IMR-90 (cell line): ENCODE measurements at regions not wholly inside any gene's neighbourhood (a gene's known extent, or its start where the extent isn't known, plus 50 kb on each side); places are given as distances from the start of the nearest gene placed in this dataset.

ENCODE experiments used
- ATAC-seq: fragments of 200-7000 bp; cut with Tn5 transposase; 2 replicates; pipeline ENCODE4 v1.9.1; 2020; ENCODE audit warnings: low read depth, mild to moderate bottlenecking, moderate library complexity
- BruUV-seq: library from RNA; stranded (reverse); fragments of 400-500 nt; replicated peaks from 2 replicates; lab custom pipeline; 2021; lab: Mats Ljungman, UMichigan
- CTCF ChIA-PET: fragments of 300-600 bp; formaldehyde crosslinking; extraction: SDS; loops from one replicate; lab custom pipeline; 2021; ENCODE audit warnings: antibody characterized with exemption; lab: Yijun Ruan, JAX
- POLR2A ChIA-PET: fragments of 300-600 bp; sonication (Branson Sonifier 250); formaldehyde crosslinking; loops from one replicate; lab custom pipeline; 2022; ENCODE audit warnings: antibody characterized with exemption; ENCODE audit not compliant: unreplicated experiment; lab: Charles Lee
- DNase-seq: peaks from one replicate; pipeline ENCODE4 v3.0.0; 2013
- H2AFZ ChIP-seq: replicated peaks from 2 replicates; pipeline ENCODE3; 2013; ENCODE audit warnings: low read length, mild to moderate bottlenecking; ENCODE audit not compliant: poor library complexity
- H2AK5ac ChIP-seq: 2 replicates; pipeline ENCODE4 v1.6.1; 2013; ENCODE audit warnings: low read depth, low read length, inconsistent platforms
- H2AK9ac ChIP-seq: replicated peaks from 2 replicates; pipeline ENCODE3; 2013; ENCODE audit warnings: mild to moderate bottlenecking, low read depth, low read length, moderate library complexity; ENCODE audit not compliant: poor library complexity
- H2BK120ac ChIP-seq: 2 replicates; pipeline ENCODE4 v1.6.1; 2013; ENCODE audit warnings: low read depth, low read length, inconsistent platforms
- H2BK15ac ChIP-seq: 3 replicates; pipeline ENCODE4 v1.6.1; 2013; ENCODE audit warnings: low read depth, low read length, inconsistent platforms
- H2BK20ac ChIP-seq: 2 replicates; pipeline ENCODE4 v1.6.1; 2013; ENCODE audit warnings: low read depth, mild to moderate bottlenecking, inconsistent platforms, low read length, moderate library complexity
- H2BK5ac ChIP-seq: 2 replicates; pipeline ENCODE4 v1.6.1; 2013; ENCODE audit warnings: mild to moderate bottlenecking, low read depth, low read length, inconsistent platforms; ENCODE audit not compliant: poor library complexity, severe bottlenecking
- H3K14ac ChIP-seq: replicated peaks from 2 replicates; pipeline ENCODE4 v1.6.1; 2013; ENCODE audit warnings: low read depth, low read length, inconsistent platforms
- H3K18ac ChIP-seq: 2 replicates; pipeline ENCODE4 v1.6.1; 2013; ENCODE audit warnings: low read depth, low read length, control low read depth
- H3K23ac ChIP-seq: 2 replicates; pipeline ENCODE4 v1.6.1; 2013; ENCODE audit warnings: low read depth, low read length, inconsistent platforms
- H3K27ac ChIP-seq: 2 replicates; pipeline ENCODE4 v1.5.1; 2013; ENCODE audit warnings: mild to moderate bottlenecking, control low read depth, low read length; ENCODE audit not compliant: insufficient read depth
- H3K27me3 ChIP-seq: 2 replicates; pipeline ENCODE4 v1.6.1; 2013; ENCODE audit warnings: low read length; ENCODE audit not compliant: control insufficient read depth, insufficient read depth
- H3K36me3 ChIP-seq: 2 replicates; pipeline ENCODE4 v1.6.1; 2013; ENCODE audit warnings: low read length, mixed read lengths; ENCODE audit not compliant: control insufficient read depth, insufficient read depth
- H3K4ac ChIP-seq: 2 replicates; pipeline ENCODE4 v1.6.1; 2013; ENCODE audit warnings: low read depth, low read length, inconsistent platforms
- H3K4me1 ChIP-seq: 2 replicates; pipeline ENCODE4 v1.6.1; 2013; ENCODE audit warnings: low read length, mixed read lengths; ENCODE audit not compliant: control insufficient read depth, insufficient read depth
- H3K4me2 ChIP-seq: 2 replicates; pipeline ENCODE4 v1.6.1; 2013; ENCODE audit warnings: low read depth, mild to moderate bottlenecking, control low read depth, low read length, moderate library complexity
- H3K4me3 ChIP-seq: 2 replicates; pipeline ENCODE4 v1.5.1; 2013; ENCODE audit warnings: low read depth, mild to moderate bottlenecking, control low read depth, low read length, moderate library complexity; ENCODE audit not compliant: insufficient read depth
- H3K56ac ChIP-seq: 2 replicates; pipeline ENCODE4 v1.6.1; 2013; ENCODE audit warnings: low read length, inconsistent platforms; ENCODE audit not compliant: insufficient read depth; ENCODE audit errors: extremely low read depth
- H3K79me1 ChIP-seq, 2 experiments: 2 replicates each; pipeline ENCODE4 v1.6.1; 2013; ENCODE audit warnings: low read length in 2 of 2, inconsistent platforms in 1 of 2, low read depth in 1 of 2
- H3K9ac ChIP-seq: 2 replicates; pipeline ENCODE4 v1.6.1; 2013; ENCODE audit warnings: low read depth, low read length, control low read depth
- H3K9me1 ChIP-seq: 2 replicates; pipeline ENCODE4 v1.6.1; 2013; ENCODE audit warnings: low read length, inconsistent platforms; ENCODE audit not compliant: insufficient read depth
- H3K9me3 ChIP-seq: 2 replicates; pipeline ENCODE4 v1.6.1; 2013; ENCODE audit warnings: low read length; ENCODE audit not compliant: control insufficient read depth, insufficient read depth
- H4K20me1 ChIP-seq: 2 replicates; pipeline ENCODE4 v1.6.1; 2013; ENCODE audit warnings: low read length, inconsistent platforms; ENCODE audit not compliant: insufficient read depth
- H4K5ac ChIP-seq: 2 replicates; pipeline ENCODE4 v1.6.1; 2013; ENCODE audit warnings: mild to moderate bottlenecking, low read depth, low read length, control low read depth
- H4K8ac ChIP-seq, 2 experiments: 2 replicates each; pipeline ENCODE4 v1.6.1; 2013; ENCODE audit warnings: low read depth in 2 of 2, low read length in 2 of 2, control low read depth in 1 of 2, inconsistent platforms in 1 of 2
- H4K91ac ChIP-seq: 2 replicates; pipeline ENCODE4 v1.6.1; 2013; ENCODE audit warnings: low read depth, low read length, inconsistent platforms; ENCODE audit not compliant: insufficient read depth
- CEBPB ChIP-seq: IDR thresholded peaks from 2 replicates; pipeline ENCODE4 v1.6.1; 2012; ENCODE audit warnings: low read depth, low read length, improper control_type of control experiment
- CHD1 ChIP-seq: IDR thresholded peaks from 2 replicates; pipeline ENCODE4 v1.6.1; 2012; ENCODE audit warnings: low read depth, low read length, improper control_type of control experiment
- FOS ChIP-seq: fragments of 150-350 bp; IDR thresholded peaks from 2 replicates; pipeline ENCODE4 v1.6.1; 2016; ENCODE audit warnings: low read depth, low read length
- MAZ ChIP-seq: IDR thresholded peaks from 2 replicates; pipeline ENCODE4 v1.6.1; 2012; ENCODE audit warnings: low read depth, mild to moderate bottlenecking, low read length, improper control_type of control experiment, moderate library complexity, borderline replicate concordance
- NFE2L2 ChIP-seq: fragments of 150-350 bp; IDR thresholded peaks from 2 replicates; pipeline ENCODE4 v1.6.1; 2016; ENCODE audit warnings: low read depth, mild to moderate bottlenecking, low read length
- RCOR1 ChIP-seq: IDR thresholded peaks from 2 replicates; pipeline ENCODE4 v1.6.1; 2012; ENCODE audit warnings: mild to moderate bottlenecking, low read length, improper control_type of control experiment; ENCODE audit not compliant: insufficient replicate concordance
- RFX5 ChIP-seq: IDR thresholded peaks from 2 replicates; pipeline ENCODE4 v1.8.0; 2012; ENCODE audit warnings: low read depth, mild to moderate bottlenecking, low read length, moderate library complexity
- SMC3 ChIP-seq: fragments of 150-350 bp; IDR thresholded peaks from 2 replicates; pipeline ENCODE4 v1.6.1; 2016; ENCODE audit warnings: low read depth, mild to moderate bottlenecking, antibody characterized with exemption, low read length, moderate library complexity
- dilution Hi-C: fragments of 300-500 bp; cut with HindIII; formaldehyde crosslinking; loops from one replicate; pipeline ENCODE4 v1.14.3; 2018; ENCODE audit warnings: low sequenced_read_pairs; ENCODE audit not compliant: unreplicated experiment
- in situ Hi-C: fragments of 300-500 bp; cut with MboI; formaldehyde crosslinking; loops from 3 replicates; pipeline ENCODE4 v1.14.3; 2019; ENCODE audit warnings: low sequenced_read_pairs, inconsistent platforms, mixed read lengths
- intact Hi-C: fragments of 100-400 bp; cut with micrococcal nuclease; formaldehyde crosslinking; loops from 2 replicates; pipeline ENCODE4 v1.10.0; 2022
- TF ChIP-seq, protein P1 (sequence below): conservative IDR thresholded peaks from 2 replicates; pipeline ENCODE4 v1.5.1; 2012; ENCODE audit warnings: mild to moderate bottlenecking, low read depth, low read length, improper control_type of control experiment
- TF ChIP-seq, protein P2 (sequence below): fragments of 150-350 bp; IDR thresholded peaks from 2 replicates; pipeline ENCODE4 v1.6.1; 2016; ENCODE audit warnings: low read depth, mild to moderate bottlenecking, low read length, moderate library complexity, borderline replicate concordance

DNA sequence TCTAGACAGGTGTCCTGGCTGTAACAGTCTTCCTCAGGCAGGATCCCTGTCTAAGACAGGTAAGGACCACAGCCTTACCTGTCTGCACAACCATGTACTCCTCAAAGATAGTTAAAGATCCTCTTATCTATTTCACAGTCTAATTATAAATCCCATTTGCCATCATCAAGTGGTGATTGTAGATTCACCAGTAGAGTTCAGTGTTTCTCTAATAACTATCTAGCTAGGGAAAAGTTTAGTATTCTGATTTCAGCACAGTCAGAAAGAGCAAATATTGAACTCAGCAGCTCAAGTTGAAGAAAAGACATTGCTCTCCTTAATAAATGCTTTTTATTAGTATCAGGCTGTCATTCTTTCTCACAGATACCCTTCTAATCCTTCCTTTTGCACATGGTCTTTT is 1305.5 kb upstream of the NXPH2 start:
- ATAC-seq = no peak
- H3K4ac ChIP-seq = no peak overlapping the region
- peaks cover 6% of the 10 kb centered on the region for H3K9me3 ChIP-seq
- H3K9ac ChIP-seq = no peak overlapping the region
- no peaks in the 10 kb centered on the region for H3K27me3 ChIP-seq
- no peaks in the 10 kb centered on the region for H3K79me1 ChIP-seq
- H2BK5ac ChIP-seq = no peak overlapping the region
- in situ Hi-C loops (no loop called here), dilution Hi-C loops (no loop called here), intact Hi-C loops (no loop called here)
- no peak overlapping the region for H4K91ac ChIP-seq
- no peak for DNase-seq
- no peak overlapping the region for H3K4me3 ChIP-seq
- CTCF ChIA-PET = no interaction called here
- no peak overlapping the region for H3K4me2 ChIP-seq
- no peak overlapping the region for H2BK120ac ChIP-seq
- no peaks in the 10 kb centered on the region for H4K20me1 ChIP-seq
- H2BK15ac ChIP-seq = no peak overlapping the region
- H2BK20ac ChIP-seq = no peak overlapping the region
- no peaks in the 10 kb centered on the region for H3K4me1 ChIP-seq
- no peak overlapping the region for H2AK9ac ChIP-seq
- BruUV-seq = no TSS peak
- no peaks in the 10 kb centered on the region for H3K9me1 ChIP-seq
- H3K27ac ChIP-seq = no peak overlapping the region
- H2AFZ ChIP-seq = no peak overlapping the region
- no peak overlapping the region for H4K5ac ChIP-seq
- no peak overlapping the region for H3K56ac ChIP-seq
- H3K18ac ChIP-seq = no peak overlapping the region
- no peak overlapping the region for H2AK5ac ChIP-seq
- POLR2A ChIA-PET = no interaction called here
- H3K23ac ChIP-seq = no peak overlapping the region
- no peak overlapping the region for H4K8ac ChIP-seq
- no peak for TF ChIP-seq CHD1
- TF ChIP-seq, protein P1, sequence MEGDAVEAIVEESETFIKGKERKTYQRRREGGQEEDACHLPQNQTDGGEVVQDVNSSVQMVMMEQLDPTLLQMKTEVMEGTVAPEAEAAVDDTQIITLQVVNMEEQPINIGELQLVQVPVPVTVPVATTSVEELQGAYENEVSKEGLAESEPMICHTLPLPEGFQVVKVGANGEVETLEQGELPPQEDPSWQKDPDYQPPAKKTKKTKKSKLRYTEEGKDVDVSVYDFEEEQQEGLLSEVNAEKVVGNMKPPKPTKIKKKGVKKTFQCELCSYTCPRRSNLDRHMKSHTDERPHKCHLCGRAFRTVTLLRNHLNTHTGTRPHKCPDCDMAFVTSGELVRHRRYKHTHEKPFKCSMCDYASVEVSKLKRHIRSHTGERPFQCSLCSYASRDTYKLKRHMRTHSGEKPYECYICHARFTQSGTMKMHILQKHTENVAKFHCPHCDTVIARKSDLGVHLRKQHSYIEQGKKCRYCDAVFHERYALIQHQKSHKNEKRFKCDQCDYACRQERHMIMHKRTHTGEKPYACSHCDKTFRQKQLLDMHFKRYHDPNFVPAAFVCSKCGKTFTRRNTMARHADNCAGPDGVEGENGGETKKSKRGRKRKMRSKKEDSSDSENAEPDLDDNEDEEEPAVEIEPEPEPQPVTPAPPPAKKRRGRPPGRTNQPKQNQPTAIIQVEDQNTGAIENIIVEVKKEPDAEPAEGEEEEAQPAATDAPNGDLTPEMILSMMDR = no peak
- no peak for TF ChIP-seq RFX5
- TF ChIP-seq, protein P2, sequence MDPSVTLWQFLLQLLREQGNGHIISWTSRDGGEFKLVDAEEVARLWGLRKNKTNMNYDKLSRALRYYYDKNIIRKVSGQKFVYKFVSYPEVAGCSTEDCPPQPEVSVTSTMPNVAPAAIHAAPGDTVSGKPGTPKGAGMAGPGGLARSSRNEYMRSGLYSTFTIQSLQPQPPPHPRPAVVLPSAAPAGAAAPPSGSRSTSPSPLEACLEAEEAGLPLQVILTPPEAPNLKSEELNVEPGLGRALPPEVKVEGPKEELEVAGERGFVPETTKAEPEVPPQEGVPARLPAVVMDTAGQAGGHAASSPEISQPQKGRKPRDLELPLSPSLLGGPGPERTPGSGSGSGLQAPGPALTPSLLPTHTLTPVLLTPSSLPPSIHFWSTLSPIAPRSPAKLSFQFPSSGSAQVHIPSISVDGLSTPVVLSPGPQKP = no peak
- no peak for TF ChIP-seq FOS
- no peak for TF ChIP-seq SMC3
- no peak for TF ChIP-seq MAZ
- TF ChIP-seq NFE2L2 = no peak
- TF ChIP-seq CEBPB = no peak
- no peak for TF ChIP-seq RCOR1
- H3K14ac ChIP-seq = no peak overlapping the region
- H3K36me3 ChIP-seq = no peaks in the 10 kb centered on the region
